ENCODE measurements at regions not wholly inside any gene's neighbourhood (a gene's known extent, or its start where the extent isn't known, plus 50 kb on each side); places are given as distances from the start of the nearest gene placed in this dataset.
"Not testable (repeated sequence)": the region's sequence is repeated elsewhere in the genome, so short reads cannot be mapped to it uniquely, and the experiment has no call there.

GRCh38 chr17:64741038-64741641 is 79.0 kb upstream of the SMURF2 start:
- H3K4me1 Mint-ChIP-seq, result peaks cover 11% of the 10 kb centered on the region
- H3K9me3 Mint-ChIP-seq, result no peaks in the 10 kb centered on the region
- no peak overlapping the region for H3K27ac Mint-ChIP-seq
- no peak overlapping the region for H3K4me3 Mint-ChIP-seq
- DNase-seq, result no peak
- no peaks in the 10 kb centered on the region for H3K36me3 Mint-ChIP-seq (ENCODE audit: low read depth)
- H3K27me3 Mint-ChIP-seq (ENCODE audit: low read depth, poor library complexity), result peaks cover 8% of the 10 kb centered on the region
- no peak for TF ChIP-seq CTCF (IDR thresholded peaks at IDR 0.05)

- Mint-ChIP-seq H3K4me3 (no peak overlapping the region), H3K27ac (no peak overlapping the region), H3K36me3 (ENCODE audit: low read depth) (no peaks in the 10 kb centered on the region), H3K9me3 (no peaks in the 10 kb centered on the region), H3K4me1 (peaks cover 11% of the 10 kb centered on the region), H3K27me3 (ENCODE audit: low read depth, poor library complexity) (peaks cover 15% of the 10 kb centered on the region)
- TF ChIP-seq CTCF (IDR thresholded peaks at IDR 0.05), result no peak
- no peak for DNase-seq
Observed at GRCh38 chr17:64739316-64740058, 77.4 kb upstream of the SMURF2 start.

- peak; percentile 26 for TF ChIP-seq CTCF (IDR thresholded peaks at IDR 0.05)
- peaks cover 18% of the 10 kb centered on the region for H3K27me3 Mint-ChIP-seq (ENCODE audit: low read depth, poor library complexity)
- no peak for DNase-seq
- no peaks in the 10 kb centered on the region for H3K36me3 Mint-ChIP-seq (ENCODE audit: low read depth)
- H3K4me1 Mint-ChIP-seq, result peaks cover 19% of the 10 kb centered on the region
- H3K4me3 Mint-ChIP-seq, result no peak overlapping the region
- H3K9me3 Mint-ChIP-seq, result no peaks in the 10 kb centered on the region
- no peak overlapping the region for H3K27ac Mint-ChIP-seq
Observed at GRCh38 chr17:64736804-64737492, 74.8 kb upstream of the SMURF2 start.

- Mint-ChIP-seq H3K27ac (no peak overlapping the region), H3K9me3 (no peaks in the 10 kb centered on the region), H3K4me1 (peaks cover 10% of the 10 kb centered on the region), H3K4me3 (no peak overlapping the region), H3K27me3 (ENCODE audit: low read depth, poor library complexity) (peaks cover 10% of the 10 kb centered on the region), H3K36me3 (ENCODE audit: low read depth) (no peaks in the 10 kb centered on the region)
- DNase-seq, result no peak
- TF ChIP-seq CTCF (IDR thresholded peaks at IDR 0.05), result no peak
Observed at GRCh38 chr17:64732336-64733006, 70.4 kb upstream of the SMURF2 start.

GRCh38 chr17:64730023-64730422 is 67.9 kb upstream of the SMURF2 start:
- DNase-seq; H3K4me3 Mint-ChIP-seq; H3K36me3 Mint-ChIP-seq (ENCODE audit: low read depth); H3K27ac Mint-ChIP-seq; H3K9me3 Mint-ChIP-seq; H3K27me3 Mint-ChIP-seq (ENCODE audit: low read depth, poor library complexity); H3K4me1 Mint-ChIP-seq: not testable (repeated sequence)

GRCh38 chr17:64729201-64729600 is 67.1 kb upstream of the SMURF2 start:
- no peak overlapping the region for H3K27ac Mint-ChIP-seq

More at GRCh38 chr17:64729201-64729600, 67.1 kb upstream of the SMURF2 start:
- Mint-ChIP-seq H3K4me1 (peaks cover 10% of the 10 kb centered on the region), H3K4me3 (no peak overlapping the region), H3K9me3 (no peaks in the 10 kb centered on the region), H3K36me3 (ENCODE audit: low read depth) (no peaks in the 10 kb centered on the region), H3K27me3 (ENCODE audit: low read depth, poor library complexity) (peaks cover 3% of the 10 kb centered on the region)
- no peak for DNase-seq
- no peak for TF ChIP-seq CTCF (IDR thresholded peaks at IDR 0.05)

Measured in nephron progenitor cell (in vitro differentiated cells).